ENCODE measurements at regions not wholly inside any gene's neighbourhood (a gene's known extent, or its start where the extent isn't known, plus 50 kb on each side); places are given as distances from the start of the nearest gene placed in this dataset.
"Not testable (repeated sequence)": the region's sequence is repeated elsewhere in the genome, so short reads cannot be mapped to it uniquely, and the experiment has no call there.

DNA sequence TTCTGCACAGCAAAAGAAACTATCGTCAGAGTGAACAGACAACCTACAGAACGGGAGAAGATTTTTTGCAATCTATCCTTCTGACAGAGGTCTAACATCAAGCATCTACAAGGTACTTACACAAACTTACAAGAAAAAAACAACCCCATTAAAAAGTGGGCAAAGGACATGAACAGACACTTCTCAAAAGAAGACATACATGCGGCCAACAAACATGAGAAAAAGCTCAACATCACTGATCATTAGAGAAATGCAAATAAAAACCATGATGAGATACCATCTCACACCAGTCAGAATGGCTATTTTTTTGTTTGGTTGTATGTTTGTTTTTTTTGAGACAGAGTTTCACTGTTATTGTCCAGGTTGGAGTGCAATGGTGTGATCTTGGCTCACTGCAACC is 131.5 kb upstream of the MED13 start:
- DNase-seq, result not testable (repeated sequence)

DNA sequence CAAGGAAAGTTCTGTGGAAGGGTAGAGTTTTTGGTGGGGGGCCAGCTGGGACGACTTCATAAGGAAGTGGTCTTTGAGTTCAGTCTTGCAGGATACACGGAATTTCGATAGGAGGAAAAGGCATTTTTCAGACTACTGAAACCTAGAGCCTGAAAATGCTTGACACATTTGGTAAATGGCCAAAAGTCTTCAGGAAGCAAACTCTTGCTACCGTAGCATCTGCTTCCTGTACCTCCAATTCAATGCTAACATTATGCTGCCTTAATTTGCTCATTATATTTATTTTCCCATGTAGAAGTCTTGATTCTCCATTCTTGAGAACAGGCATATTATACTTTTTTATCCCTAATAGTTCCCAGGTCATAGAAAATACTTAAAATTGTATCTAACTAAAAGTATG is 129.3 kb upstream of the MED13 start:
- DNase-seq, result no peak

DNA sequence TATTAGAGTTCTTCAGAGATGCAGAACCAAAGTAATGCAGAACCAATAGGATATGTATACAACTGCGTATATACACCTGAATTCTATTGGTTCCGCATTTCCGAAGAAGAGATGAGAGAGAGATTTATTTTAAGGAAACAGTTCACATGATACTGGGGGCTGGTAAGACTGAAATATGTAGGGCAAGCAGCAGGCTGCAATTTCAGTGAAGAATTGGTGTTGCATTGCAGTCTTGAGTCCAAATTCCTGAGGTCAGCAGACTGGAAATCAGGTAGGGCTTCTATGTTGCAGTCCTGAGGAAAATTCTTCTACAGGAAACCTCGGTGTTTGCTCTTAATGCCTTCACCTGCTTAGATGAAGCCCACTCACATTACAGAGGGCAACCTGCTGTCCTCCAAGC is 128.2 kb upstream of the MED13 start:
- no peak for DNase-seq

DNA sequence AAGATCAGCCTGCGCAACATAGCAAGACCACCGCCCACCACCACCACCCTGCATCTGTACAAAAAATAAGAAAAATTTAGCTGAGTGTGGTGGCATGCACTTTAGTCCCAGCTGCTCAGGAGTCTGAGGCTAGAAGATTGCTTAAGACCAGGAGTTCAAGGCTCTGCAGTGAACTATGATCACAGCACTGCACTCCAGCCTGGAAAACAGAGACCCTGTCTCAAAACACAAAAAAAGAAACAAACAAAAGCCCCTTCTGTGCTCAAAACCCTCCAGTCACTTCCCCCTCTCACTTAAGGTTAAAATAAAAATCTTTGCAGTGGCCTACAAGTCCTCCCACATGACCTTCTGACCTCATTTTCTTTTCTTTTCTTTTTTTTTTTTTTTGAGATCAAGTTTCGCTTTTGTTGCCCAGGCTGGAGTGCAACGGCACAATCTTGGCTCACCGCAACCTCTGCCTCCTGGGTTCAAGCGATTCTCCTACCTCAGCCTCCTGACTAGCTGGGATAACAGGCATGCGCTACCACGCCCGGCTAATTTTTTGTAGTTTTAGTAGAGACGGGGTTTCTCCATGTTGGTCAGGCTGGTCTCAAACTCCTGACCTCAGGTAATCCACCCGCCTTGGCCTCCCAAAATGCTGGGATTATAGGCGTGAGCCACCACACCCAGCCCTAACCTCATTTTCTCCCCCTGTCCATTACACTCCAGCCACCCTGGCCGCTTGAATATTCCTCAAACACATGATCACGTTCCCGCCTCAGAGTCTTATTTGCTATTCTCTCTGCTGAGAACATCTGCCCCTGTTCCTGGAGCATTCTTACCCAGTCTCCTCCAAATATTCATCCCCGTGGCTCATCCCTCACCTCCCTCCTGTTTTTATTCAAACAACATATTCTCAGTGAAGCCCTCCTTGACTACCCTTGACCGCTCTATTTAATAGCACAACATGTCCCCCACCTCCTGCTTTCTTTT is 126.6 kb upstream of the MED13 start:
- DNase-seq, result peak in 1 of 2 donors; percentile 5

DNA sequence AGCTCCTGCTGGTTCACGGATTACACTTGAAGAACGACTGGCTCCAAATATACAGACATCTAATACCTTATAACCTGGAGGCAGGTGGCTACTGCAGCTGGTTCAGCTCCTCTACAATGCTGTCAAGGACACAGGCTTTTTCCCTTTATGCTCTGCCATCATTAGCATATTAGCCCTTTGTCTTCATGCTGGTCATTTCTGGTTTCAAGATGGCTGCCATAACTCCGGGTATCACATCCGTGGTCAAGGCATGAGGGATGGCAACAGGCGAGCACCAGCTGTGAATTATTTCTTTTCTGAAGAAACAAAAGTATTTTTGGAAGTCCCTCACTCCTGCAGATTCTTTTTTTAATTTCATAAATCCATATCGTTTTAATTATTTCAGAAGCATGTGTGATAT is 124.3 kb upstream of the MED13 start:
- DNase-seq, result no peak

DNA sequence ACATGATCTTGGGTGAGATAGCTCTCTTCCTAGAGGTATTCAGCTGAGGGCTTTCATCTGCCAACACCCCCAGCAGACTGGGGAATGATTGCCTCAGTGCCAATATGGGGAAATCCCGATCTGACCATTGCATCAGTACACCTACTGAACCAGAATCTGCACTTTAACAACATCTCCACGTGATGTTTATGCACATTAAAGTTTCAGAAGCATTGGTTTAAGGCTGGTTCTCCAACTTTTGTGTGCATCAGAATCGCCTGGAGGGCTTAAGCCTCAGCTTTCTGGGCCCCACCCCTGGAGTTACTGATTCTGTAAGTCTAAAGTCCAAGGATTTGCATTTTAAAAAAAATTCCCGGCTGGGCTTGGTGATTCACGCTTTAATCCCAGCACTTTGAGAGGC is 123.6 kb upstream of the MED13 start:
- DNase-seq, result peak; percentile 29 to 51

DNA sequence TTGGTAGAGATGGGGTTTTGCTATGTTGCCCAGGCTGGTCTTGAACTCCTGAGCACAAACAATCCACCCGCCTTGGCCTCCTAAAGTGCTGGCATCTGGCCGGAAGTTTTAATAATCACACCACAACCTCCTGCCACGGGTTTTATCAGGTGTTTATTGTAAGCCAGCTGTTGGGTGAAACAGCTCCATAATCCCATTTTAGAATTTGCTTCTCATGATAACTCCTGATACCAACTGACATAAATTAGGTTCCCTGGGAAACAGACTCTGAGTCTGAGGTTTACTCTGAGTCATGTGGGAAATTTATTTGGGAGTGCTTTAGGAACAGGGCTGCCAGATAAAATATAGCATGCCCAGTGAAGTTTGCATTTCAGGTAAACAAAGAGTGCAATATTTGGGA is 122.6 kb upstream of the MED13 start:
- no peak for DNase-seq

DNA sequence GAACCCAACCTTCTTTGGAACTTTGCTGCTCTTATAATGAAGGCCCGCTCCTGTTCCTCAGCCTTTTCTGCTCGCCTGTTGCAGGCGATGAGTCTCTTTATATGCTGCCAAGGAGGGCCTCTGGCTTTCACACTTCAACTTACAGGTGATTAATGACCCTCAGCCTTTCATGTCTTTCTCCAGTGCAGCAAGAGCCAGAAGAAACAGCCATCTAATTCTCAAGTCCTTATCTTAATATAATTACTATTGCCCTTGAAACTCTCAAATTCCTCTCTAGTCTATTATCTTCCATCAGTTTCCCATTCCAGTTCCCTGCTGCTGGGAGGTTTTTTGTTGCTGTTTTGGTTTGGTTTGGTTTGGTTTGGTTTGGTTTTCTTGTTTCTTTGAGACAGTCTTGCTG is 121.8 kb upstream of the MED13 start:
- DNase-seq, result no peak

DNA sequence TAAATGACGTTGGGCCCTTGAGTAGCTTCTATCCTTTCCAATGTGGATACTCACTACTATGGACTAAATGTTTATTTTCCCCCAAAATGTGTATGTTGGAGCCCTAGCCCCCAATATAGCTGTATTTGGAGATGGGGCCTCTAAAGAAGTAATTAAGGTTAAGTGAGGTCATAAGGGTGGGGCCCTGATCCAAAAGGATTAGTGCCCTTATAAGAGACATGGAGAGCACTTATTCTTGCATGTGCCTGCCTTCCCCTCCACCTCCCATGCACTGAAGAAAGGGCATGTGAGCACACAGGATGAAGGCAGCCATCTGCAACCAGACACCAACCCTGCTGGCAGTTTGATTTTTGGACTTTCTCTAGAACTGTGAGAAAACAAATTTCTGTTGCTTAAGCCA is 115.7 kb upstream of the MED13 start:
- DNase-seq, result no peak

DNA sequence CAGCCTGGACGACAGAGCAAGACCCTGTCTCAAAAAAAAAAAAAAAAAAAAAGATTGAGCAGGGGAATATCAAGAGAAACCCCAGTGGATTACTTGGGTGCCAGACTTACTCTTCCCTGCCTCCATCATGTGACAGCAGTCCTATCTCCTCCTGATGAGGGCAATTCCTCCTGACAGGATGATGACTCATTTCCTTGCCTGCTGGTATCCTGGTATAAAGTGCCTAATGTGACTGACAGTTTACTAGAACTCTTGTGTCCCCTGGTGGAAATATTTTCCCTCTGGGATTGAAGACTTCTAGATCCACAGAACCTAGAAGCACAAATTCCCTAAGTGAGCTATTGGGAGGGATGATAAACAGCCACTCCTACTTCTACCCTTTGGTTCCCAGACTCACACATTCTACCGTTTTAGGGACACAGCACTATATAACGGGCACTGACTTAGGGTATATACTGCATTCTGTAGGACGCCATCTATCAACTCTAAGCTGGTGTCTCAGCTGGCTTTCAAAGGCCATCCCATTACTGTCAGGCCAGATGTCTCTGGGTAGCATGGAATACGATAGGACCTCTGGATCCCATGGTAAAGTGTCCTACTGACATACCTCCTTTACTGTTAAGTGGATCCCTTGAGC is 114.6 kb upstream of the MED13 start:
- peak; percentile 68 to 80 for DNase-seq

DNA sequence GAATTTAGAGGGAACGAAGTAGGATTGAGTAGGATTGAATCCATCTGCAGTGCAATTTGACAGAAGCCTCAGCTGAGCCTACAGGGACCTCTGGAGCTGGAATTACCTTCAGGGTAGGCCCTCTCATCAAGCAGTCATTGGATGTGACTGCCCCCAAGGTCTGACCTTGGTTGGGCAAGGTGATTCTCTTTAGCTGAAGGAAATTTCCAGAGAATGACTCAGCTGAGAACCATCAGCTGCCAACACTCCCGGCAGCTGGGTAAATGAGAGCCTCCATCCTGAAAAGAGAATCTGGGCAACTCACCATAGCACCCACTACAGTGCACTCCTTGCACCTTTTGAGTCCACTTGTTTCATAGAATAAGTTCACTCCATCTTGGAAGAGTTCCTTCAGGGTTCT is 113.5 kb upstream of the MED13 start:
- DNase-seq, result no peak

DNA sequence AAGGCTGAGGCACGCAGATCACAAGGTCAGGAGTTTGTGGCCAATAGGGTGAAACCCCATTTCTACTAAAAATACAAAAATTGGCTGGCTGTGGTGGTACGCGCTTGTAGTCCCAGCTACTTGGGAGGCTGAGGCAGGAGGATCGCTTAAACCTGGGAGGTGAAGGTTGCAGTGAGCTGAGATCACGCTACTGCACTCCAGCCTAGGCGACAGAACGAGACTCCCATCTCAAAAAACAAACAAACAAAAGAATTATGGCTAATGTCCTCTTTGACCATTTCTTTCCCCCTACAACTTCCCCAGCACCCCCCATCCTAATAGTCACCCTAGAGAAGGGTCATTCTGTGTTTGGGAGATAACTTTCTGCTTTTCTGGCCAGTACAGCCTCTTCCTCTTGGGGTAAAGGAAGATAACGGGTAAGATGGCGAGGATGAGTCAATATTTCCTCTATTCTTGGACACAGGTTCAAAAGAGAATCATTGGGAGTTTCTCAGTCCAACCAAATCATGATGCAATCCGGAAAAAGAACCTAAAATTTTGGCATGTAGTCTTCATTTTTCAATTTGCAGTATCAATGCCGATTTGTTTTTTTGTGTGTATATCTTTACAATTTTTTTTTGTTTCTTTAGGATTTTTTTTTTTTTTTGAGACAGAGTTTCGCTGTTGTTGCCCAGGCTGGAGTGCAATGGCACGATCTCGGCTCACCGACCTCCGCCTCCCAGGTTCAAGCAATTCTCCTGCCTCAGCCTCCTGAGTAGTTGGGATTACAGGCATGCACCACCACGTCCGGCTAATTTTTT is 107.6 kb upstream of the MED13 start:
- DNase-seq, result peak; percentile 54

DNA sequence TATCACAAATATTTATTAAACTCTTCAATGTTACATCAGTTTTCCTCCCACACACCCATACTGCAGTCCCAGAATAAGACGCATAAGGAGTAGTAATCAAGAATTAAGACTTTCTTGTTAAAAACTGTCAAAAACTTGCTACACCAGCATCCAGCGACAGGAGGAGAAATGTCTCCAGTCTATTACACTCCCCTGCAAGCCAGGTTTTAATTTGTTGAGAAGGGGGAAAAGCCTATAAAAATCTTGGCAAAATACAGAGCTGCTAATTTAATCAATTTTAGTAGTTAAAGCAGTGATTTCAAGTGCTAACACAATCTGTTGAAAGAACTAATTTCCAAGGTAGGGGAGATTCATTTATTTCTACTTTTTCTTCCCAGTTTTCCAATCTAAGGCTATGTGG is 102.0 kb upstream of the MED13 start:
- no peak for DNase-seq

DNA sequence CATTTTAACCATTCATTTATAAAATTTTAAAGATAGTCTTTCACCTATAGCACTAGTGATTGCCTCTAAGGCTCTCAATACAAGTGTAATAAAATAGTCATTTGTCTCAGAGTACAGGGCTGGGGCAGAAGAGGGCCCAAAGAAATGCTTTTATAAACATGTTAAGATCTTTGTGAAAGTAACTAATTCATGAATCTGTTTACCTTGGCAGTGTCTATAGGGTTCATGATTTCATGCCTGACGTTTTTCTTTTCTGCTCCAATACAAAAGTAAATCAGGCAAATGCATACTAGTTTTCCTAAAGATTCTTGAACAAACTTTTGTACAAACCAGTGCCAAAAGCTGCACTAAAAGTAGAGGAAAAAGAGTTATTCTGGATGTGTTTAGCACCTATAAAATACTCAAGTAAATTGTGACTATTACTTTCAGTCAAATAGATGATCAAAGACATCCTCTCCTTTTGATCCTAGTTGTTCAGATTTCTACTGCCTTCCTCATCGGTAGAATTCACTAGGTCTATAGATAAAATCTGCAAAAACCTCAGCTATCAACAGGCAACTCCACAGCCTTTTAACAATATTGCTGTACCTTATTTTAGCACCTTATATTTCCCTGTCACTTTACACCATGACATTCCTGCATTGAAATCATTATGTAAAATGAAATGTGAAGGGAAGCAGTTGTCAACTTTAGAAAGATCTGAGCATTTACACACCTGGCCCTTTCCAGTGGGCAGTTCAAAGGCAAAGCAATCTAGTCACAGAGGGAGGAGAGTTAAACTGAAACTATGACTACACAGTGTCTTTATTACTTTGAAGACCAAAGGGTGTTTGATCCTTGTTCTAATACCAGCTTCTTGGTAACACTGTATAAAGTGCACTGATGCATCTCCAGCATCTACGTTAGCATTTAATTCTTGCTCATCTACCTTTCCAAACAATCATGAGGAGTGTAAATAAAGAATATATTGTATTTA is 100.0 kb upstream of the MED13 start:
- no peak for DNase-seq

DNA sequence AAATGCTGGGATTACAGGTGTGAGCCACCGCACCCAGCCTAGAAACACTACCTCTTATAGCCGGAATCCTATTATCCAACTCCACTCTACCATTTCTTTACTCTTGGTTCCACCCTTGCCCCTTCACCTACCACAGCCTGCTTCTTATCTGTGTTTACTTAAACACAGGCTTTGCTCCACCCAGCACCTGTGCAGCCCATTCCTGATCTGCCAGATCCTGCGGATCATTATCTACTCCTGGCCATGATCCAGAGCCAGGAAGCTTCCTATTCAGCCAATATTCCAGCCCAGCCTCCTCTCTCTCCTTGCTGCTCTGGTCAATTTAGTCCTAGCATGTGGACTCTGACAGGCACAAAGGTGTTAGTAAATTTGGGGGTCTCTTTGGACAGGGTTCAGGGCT is 98.8 kb upstream of the MED13 start:
- no peak for DNase-seq

DNA sequence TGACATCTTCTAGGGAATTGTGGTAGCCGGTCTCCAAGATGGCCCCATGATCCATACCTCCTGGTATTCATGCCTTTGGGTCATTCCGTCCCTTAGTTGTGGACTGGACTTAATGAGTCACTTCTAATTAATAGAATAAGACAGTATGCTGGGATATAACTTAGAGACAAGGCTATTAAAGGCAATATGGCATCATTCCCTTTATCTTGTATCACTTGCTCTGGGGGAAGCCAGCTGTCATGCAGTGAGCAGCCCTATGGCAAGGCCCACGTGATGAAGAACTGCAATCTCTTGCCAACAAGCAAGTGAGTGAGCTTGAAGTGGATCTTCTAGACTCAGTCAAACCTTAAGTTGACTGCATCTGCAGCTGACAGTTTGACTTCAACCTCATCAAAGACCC is 97.8 kb upstream of the MED13 start:
- DNase-seq, result no peak

DNA sequence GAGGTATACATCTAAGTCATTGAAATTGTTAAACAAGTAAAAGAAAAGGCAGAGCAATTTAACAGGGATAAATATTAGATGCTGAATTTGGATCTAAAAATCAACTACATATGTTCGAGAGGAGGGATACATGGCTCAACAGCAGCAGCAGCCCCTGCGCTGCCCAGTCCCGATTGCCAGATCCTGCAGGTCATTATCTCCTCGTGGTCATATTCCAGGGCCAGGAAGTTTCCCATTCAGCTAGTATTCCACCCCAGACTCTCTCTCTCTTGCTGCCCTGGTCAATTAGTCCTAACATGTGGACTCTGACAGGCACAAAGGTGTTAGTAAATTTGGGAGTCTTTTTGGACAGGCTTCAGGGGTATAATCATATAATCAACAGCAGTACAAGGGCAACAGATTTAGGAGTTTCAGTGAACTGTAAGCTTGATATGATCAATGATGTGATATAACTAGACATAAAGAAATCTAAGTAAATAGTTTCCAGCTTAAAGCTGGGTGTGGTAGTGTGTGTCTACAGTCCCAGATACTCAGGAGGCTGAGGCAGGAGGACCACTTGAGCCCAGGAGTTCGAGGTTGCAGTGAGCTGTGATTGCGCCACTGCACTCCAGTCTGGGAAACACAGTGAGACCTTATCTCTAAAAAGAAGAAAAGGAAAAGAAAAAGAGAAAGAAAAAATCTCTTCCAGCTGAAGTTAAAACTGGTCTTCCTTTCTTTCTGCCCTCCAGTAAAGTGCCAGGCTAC is 96.5 kb upstream of the MED13 start:
- DNase-seq, result no peak

DNA sequence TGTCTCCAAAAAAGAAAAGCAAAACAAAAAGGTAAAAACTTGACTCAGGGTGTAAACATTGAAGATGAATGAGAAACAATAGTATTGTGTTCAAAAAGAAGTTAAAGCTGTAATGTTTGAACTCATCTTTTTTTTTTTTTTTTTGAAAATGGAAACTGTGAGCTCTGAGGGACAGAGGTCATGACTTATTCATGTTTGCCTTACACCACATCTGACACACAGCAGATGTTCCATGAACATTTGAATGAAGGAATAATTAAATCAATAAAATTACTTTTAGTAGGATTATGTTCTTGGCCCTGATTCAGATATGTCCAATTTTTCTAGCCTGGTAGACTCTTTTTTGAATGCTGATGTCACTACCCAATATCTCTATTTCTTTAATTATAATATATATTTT is 95.7 kb upstream of the MED13 start:
- no peak for DNase-seq

DNA sequence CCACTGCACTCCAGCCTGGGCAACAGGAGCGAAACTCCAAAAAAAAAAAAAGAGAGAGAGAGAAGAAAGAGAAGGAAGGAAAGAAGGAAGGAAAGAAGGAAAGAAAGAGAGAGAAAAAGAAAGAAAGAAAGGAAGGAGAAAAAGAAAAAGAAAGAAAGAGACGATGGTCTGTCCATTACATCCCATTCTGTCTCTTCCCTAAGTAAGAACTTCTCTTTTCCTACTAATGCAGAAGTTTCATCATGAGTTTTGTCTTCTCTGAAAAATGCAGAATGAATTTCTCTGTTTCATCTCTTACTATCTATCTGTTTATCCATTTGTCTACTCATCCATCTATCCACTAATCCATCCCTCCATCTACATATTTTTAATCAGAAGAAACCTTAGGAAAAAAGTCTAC is 94.9 kb upstream of the MED13 start:
- DNase-seq, result peak in 1 of 2 donors; percentile 54

DNA sequence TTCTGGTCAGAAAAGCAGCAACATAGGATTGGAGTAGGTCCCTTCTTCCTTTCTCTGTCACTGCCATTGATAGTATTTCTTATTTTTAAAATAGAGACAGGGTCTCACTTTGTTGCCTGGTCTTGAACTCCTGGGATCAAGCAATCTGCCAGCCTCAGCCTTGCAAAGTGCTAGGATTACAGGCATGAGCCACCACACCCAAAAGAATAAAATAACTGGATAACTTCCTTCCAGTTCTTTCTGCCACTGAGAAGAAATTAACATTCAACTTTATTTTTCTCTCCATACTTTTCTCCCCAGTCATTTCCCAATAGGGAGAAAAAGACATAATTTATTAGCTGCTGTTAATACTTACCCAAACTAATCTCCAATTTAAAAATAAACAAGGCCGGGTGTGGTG is 91.9 kb upstream of the MED13 start:
- DNase-seq, result no peak

DNA sequence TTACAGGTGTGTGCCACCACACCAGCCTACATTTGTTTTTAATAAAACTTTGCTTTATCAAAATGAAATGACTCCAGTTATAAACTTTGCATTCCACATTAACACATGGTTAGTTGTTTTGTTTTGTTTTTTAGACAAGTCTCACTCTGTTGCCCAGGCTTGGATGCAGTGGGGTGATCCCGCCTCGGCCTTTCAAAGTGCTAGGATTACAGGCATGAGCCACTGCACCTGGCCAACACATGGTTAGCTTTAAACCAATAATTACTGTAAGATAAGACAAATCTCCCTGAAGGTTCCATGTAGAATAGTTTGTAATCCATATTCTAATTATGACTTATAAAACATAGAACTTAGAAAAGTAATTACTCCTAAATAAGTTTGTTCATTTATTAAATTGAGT is 89.8 kb upstream of the MED13 start:
- DNase-seq, result no peak

All from inflammatory macrophage (primary cell).